CD14-positive monocyte (primary cell): ENCODE measurements at regions not wholly inside any gene's neighbourhood (a gene's known extent, or its start where the extent isn't known, plus 50 kb on each side); places are given as distances from the start of the nearest gene placed in this dataset.
A peak's percentile ranks its signal among the peaks of the same experiment; 100 is the strongest.

ENCODE experiments used
- DNase-seq, 3 donors: peaks; one replicate each; pipeline ENCODE4 v3.0.0-alpha.2; 2011 to 2022
- H2AFZ ChIP-seq: 2 replicates; pipeline ENCODE4 v1.6.0; 2012; ENCODE audit warnings: mild to moderate bottlenecking, low read depth, low read length, inconsistent platforms; ENCODE audit not compliant: insufficient read depth, poor library complexity, severe bottlenecking
- H3K27ac ChIP-seq, 2 donors: 1 replicate in 1 of 2; 2 replicates in 1 of 2; pipeline ENCODE4 v1.5.1; 2012 to 2013; ENCODE audit warnings: low read length in 2 of 2, control low read depth in 1 of 2, inconsistent platforms in 1 of 2, low read depth in 1 of 2, mild to moderate bottlenecking in 1 of 2
- H3K27me3 ChIP-seq, 2 donors: one replicate each; pipeline versions ENCODE4 v1.6.0 to v1.6.1; 2011 to 2013; ENCODE audit warnings: low read length in 2 of 2; ENCODE audit not compliant: control insufficient read depth in 2 of 2, insufficient read depth in 2 of 2
- H3K36me3 ChIP-seq, 2 donors: replicated peaks in 1 of 2; 1 replicate in 1 of 2; 2 replicates in 1 of 2; pipeline versions ENCODE4 v1.5.1 to v1.6.1; 2012 to 2013; ENCODE audit warnings: low read length in 2 of 2, control low read depth in 1 of 2, inconsistent platforms in 1 of 2, mild to moderate bottlenecking in 1 of 2; ENCODE audit not compliant: insufficient read depth in 2 of 2, control insufficient read depth in 1 of 2
- H3K4me1 ChIP-seq, 2 donors: 1 replicate in 1 of 2; 2 replicates in 1 of 2; pipeline versions ENCODE4 v1.5.1 to v1.6.1; 2012 to 2013; ENCODE audit warnings: low read length in 2 of 2, control low read depth in 1 of 2, inconsistent platforms in 1 of 2, mild to moderate bottlenecking in 1 of 2, moderate library complexity in 1 of 2; ENCODE audit not compliant: insufficient read depth in 2 of 2, control insufficient read depth in 1 of 2
- H3K4me2 ChIP-seq: replicated peaks from 2 replicates; pipeline ENCODE3; 2012; ENCODE audit warnings: low read length, moderate library complexity, mild to moderate bottlenecking; ENCODE audit not compliant: poor library complexity, severe bottlenecking; ENCODE audit errors: extremely low read depth
- H3K4me3 ChIP-seq, 3 experiments: fragments of 200-600 bp in 1 of 3; sonication (generic) in 1 of 3; replicated peaks in 1 of 3; 1 replicate in 2 of 3; 2 replicates in 1 of 3; pipeline ENCODE4 v1.5.1; 2011 to 2013; ENCODE audit warnings: low read length in 3 of 3, mild to moderate bottlenecking in 3 of 3, control low read depth in 2 of 3, low read depth in 2 of 3, inconsistent platforms in 1 of 3, moderate library complexity in 1 of 3
- H3K79me2 ChIP-seq: 2 replicates; pipeline ENCODE4 v1.6.0; 2012; ENCODE audit warnings: mild to moderate bottlenecking, control low read depth, inconsistent platforms, low read length, moderate library complexity; ENCODE audit not compliant: insufficient read depth
- H3K9ac ChIP-seq: 2 replicates; pipeline ENCODE4 v1.6.0; 2017; ENCODE audit warnings: low read length, mild to moderate bottlenecking; ENCODE audit not compliant: insufficient read depth, poor library complexity, severe bottlenecking
- H3K9me3 ChIP-seq, 2 donors: replicated peaks in 1 of 2; 1 replicate in 1 of 2; 2 replicates in 1 of 2; pipeline versions ENCODE4 v1.5.1 to v1.6.1; 2012 to 2013; ENCODE audit warnings: low read length in 2 of 2, control low read depth in 1 of 2; ENCODE audit not compliant: control insufficient read depth in 1 of 2, insufficient read depth in 1 of 2
- H4K20me1 ChIP-seq: 2 replicates; pipeline ENCODE4 v1.6.0; 2012; ENCODE audit warnings: mild to moderate bottlenecking, low read length, control low read depth, moderate library complexity; ENCODE audit not compliant: insufficient read depth
- H3K27ac Mint-ChIP-seq, 7 donors: one replicate each; pipeline ENCODE4 v1.8.0; 2020; ENCODE audit warnings: mild to moderate bottlenecking in 7 of 7, mixed read lengths in 7 of 7, moderate library complexity in 6 of 7, inconsistent platforms in 2 of 7
- H3K27me3 Mint-ChIP-seq, 3 donors: one replicate each; pipeline ENCODE4 v1.8.0; 2021 to 2022; ENCODE audit warnings: low read depth in 3 of 3, mild to moderate bottlenecking in 3 of 3, mixed read lengths in 3 of 3, moderate library complexity in 3 of 3, inconsistent platforms in 1 of 3
- H3K36me3 Mint-ChIP-seq, 2 donors: one replicate each; pipeline ENCODE4 v1.8.0; 2020; ENCODE audit warnings: mixed read lengths in 2 of 2, inconsistent platforms in 1 of 2, mild to moderate bottlenecking in 1 of 2
- H3K4me1 Mint-ChIP-seq: one replicate; pipeline ENCODE4 v1.8.0; 2020; ENCODE audit warnings: mild to moderate bottlenecking, mixed read lengths
- H3K4me3 Mint-ChIP-seq, 2 donors: one replicate each; pipeline ENCODE4 v1.8.0; 2020; ENCODE audit warnings: mild to moderate bottlenecking in 2 of 2, mixed read lengths in 2 of 2, moderate library complexity in 1 of 2
- H3K9me3 Mint-ChIP-seq, 7 donors: one replicate each; pipeline ENCODE4 v1.8.0; 2020 to 2022; ENCODE audit warnings: mixed read lengths in 7 of 7, mild to moderate bottlenecking in 6 of 7, moderate library complexity in 6 of 7, inconsistent platforms in 2 of 7
- CTCF ChIP-seq: fragments of 200-600 bp; IDR thresholded peaks from one replicate; pipeline ENCODE4 v1.8.0; 2022; ENCODE audit warnings: antibody characterized with exemption, mild to moderate bottlenecking
- WGBS: methylation state at CpG from one replicate; pipeline ENCODE4 v1.1.5; 2013; ENCODE audit warnings: missing lambda C conversion rate; ENCODE audit not compliant: insufficient coverage; 5-methylcytosine and 5-hydroxymethylcytosine counted together
- intact Hi-C, 2 donors: fragments of 100-400 bp; cut with micrococcal nuclease; formaldehyde crosslinking; loops; one replicate each; pipeline versions ENCODE4 v1.15.0 to v1.15.1; 2023

GRCh38 chr5:74019923-74020322 lies 393.9 kb downstream of the ARHGEF28 start:
- Mint-ChIP-seq H3K4me3 (no peak overlapping the region), H3K4me1 (no peaks in the 10 kb centered on the region), H3K9me3 (peaks cover 0 to 7% (median 0%) of the 10 kb centered on the region in 7 donors), H3K27me3 (peaks cover 0 to 14% (median 1%) of the 10 kb centered on the region in 3 donors), H3K27ac (peak overlapping the region in 1 of 7 donors; percentile 0), H3K36me3 (no peaks in the 10 kb centered on the region)
- Histone ChIP-seq H3K4me3 (no peak overlapping the region), H3K27ac (no peak overlapping the region), H3K4me2 (no peak overlapping the region), H2AFZ (no peak overlapping the region), H3K79me2 (no peaks in the 10 kb centered on the region), H3K36me3 (no peaks in the 10 kb centered on the region), H4K20me1 (no peaks in the 10 kb centered on the region), H3K9me3 (no peaks in the 10 kb centered on the region), H3K9ac (no peak overlapping the region), H3K27me3 (peaks cover 0 to 3% of the 10 kb centered on the region in 2 donors), H3K4me1 (no peaks in the 10 kb centered on the region)
- TF ChIP-seq CTCF: no peak
- no peak for DNase-seq
- WGBS: 86% methylated on average over 3 of the region's 5 CpGs
- intact Hi-C loops: no loop called here

GRCh38 chr5:74017786-74018211 lies 391.8 kb downstream of the ARHGEF28 start:
- TF ChIP-seq CTCF: no peak
- H2AFZ ChIP-seq: no peak overlapping the region
- intact Hi-C loops: no loop called here
- H3K4me1 Mint-ChIP-seq: no peaks in the 10 kb centered on the region
- WGBS: 93% methylated on average over 3 of the region's 3 CpGs
- peaks cover 0 to 7% (median 0%) of the 10 kb centered on the region in 7 donors for H3K9me3 Mint-ChIP-seq
- no peaks in the 10 kb centered on the region for H3K4me1 ChIP-seq
- peaks cover 0 to 3% of the 10 kb centered on the region in 2 donors for H3K27me3 ChIP-seq
- H3K4me2 ChIP-seq: no peak overlapping the region
- no peaks in the 10 kb centered on the region for H3K36me3 ChIP-seq
- no peak overlapping the region for H3K9ac ChIP-seq
- H3K4me3 Mint-ChIP-seq: no peak overlapping the region
- H3K9me3 ChIP-seq: no peaks in the 10 kb centered on the region
- no peaks in the 10 kb centered on the region for H4K20me1 ChIP-seq
- DNase-seq: no peak
- H3K4me3 ChIP-seq: no peak overlapping the region
- peaks cover 0 to 12% (median 1%) of the 10 kb centered on the region in 3 donors for H3K27me3 Mint-ChIP-seq
- H3K27ac ChIP-seq: no peak overlapping the region
- H3K36me3 Mint-ChIP-seq: no peaks in the 10 kb centered on the region
- H3K27ac Mint-ChIP-seq: no peak overlapping the region
- H3K79me2 ChIP-seq: no peaks in the 10 kb centered on the region
